Renal pelvis (tissue), 1 donor: ENCODE measurements at regions not wholly inside any gene's neighbourhood (a gene's known extent, or its start where the extent isn't known, plus 50 kb on each side); places are given as distances from the start of the nearest gene placed in this dataset.
"Not testable (repeated sequence)": the region's sequence is repeated elsewhere in the genome, so short reads cannot be mapped to it uniquely, and the experiment has no call there.

Source experiments
- DNase-seq: peaks from one replicate; pipeline ENCODE4 v3.0.0-alpha.2; 2013

DNA sequence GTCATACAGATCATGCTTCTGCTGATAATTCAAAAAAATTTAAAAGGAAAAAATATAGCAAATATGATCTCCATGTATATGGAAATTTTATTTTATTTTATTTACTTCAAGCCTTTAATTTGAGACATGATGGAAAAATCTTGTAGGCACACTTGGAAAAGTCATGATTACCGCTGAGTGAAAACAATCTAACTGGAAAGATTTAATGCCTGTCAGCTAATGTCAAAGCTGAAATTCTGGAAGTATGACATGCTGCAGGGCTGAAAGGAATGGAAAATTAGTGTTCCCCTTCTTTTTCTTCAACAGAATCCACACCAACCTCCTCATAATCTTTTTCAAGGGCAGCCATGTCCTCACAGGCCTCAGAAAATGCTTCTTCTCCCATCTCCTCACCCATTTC lies 58.2 kb downstream of the RPRM start:
- DNase-seq = no peak

DNA sequence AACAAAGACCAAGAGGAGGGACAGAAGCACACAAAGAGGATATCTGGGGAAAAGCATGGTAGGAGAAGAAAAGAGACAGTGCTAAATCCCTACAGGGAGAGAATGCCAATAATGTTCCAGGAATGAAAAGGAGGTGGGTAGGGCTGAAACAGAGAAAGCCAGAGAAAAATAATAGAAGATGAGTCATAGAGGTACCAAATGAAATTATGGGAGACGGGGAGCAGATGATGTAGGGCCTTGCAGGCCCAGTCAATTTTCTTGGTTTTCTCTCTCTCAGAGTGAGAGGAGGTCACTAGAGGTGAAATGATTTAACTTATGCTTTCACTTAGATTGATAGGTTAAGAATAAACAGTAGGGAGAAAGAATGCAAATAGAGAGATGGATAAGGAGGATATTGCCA lies 61.5 kb downstream of the RPRM start:
- DNase-seq = no peak

DNA sequence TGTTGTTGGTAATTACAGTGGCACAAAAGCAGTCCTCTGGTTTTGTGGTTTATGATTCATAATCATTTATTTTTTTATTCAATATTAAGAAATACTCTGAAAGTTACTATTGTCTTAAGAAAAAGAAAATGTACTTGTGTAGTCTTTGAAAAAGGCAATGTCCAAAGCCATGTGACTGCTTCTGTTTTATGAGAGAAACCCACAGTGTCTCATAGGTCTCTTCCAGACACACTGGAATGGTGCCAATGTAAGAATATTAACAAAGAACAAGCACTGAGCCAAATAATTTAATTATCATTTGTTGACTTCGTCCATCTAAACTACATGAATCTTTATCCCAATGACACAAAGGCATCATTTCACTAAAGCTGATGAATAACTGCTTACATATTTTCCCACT lies 62.5 kb downstream of the RPRM start:
- DNase-seq = no peak

DNA sequence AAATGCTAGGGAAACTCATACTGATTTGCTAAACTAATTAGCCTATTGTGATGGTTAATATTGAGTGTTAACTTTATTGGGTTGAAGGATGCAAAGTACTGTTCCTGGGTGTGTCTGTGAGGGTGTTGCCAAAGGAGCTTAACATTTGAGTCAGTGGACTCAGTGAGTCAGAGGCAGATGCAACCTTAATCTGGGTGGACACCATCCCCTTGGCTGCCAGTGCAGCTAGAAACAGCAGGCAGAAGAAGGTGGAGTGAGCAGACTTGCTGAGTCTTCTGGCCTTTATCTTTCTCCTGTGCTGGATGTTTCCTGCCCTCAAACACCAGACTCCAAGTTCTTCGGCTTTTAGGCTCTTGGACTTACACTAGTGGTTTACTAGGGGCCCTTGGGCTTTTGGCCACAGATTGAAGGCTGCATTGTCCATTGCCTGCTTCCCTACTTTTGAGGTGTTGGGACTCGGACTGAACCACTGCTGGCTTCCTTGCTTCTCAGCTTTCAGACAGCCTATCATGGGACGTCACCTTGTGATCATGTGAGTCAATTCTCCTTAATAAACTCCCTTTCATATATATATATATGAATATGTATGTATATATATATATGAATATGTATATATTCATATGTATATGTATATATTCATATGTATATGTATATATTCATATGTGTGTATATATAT lies 69.7 kb downstream of the RPRM start:
- no peak for DNase-seq

DNA sequence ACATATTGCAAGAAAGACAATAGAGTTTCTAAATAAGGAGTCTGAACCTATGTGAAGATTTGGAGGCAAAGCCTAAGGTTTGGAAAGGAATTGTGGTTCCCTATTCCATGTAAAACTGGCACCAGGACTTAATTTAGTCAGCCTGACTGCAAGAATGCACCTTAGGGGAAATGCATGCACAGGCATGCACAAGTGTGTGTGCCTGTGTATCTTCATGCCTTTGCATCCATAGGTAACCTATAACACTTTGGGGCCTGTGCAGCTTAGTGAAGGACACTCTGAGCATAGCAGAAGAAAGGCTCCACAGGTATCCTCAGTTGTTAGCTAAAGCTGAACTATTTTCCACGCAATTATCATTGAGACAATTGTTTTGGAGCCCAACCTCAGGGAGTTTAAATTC lies 73.4 kb downstream of the RPRM start:
- DNase-seq = no peak

DNA sequence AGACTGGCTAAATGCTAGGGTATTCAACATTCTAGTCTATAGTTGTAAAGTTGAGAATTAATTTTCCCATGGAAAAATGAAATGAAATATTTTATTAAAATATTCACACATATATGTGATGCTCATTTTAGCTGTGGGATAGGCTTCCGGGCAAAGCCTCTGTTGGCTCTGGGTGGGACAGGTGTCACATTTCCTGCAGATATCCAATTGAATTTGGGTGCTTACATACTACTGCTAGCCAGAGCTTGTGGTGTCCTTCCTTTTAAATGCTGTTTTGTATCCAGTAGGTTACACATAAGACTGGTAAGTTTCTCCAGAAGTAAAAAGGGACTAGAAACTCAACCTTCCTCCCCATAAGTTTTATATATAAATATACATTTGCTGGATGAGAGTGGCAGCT lies 73.8 kb downstream of the RPRM start:
- DNase-seq = no peak

DNA sequence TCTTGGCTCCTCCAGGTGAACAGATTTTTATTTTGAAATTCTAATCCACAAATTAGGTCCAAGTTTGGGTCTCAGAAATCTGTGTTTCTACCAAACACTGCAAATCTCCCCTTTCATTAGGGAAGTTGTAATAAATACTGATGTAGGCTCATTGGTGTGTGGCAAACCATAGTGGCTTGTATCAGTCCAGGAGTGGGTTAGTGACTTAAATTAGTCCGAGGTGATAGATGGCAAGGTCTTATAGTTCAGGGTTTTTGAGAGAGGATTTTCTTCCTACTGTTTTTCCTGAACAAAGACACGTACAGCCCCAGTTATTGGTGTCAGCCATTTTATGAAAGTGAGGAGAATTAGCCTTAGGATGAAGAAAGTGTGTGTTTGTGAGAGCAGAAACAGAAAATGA lies 74.6 kb downstream of the RPRM start:
- DNase-seq = no peak

DNA sequence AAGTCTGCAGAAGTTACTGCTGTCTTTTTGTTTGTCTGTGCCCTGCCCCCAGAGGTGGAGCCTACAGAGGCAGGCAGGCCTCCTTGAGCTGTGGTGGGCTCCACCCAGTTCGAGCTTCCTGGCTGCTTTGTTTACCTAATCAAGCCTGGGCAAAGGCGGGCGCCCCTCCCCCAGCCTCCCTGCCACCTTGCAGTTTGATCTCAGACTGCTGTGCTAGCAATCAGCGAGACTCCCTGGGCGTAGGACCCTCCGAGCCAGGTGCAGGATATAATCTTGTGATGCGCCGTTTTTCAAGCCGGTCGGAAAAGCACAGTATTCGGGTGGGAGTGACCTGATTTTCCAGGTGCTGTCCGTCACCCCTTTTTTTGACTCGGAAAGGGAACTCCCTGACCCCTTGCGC lies 75.2 kb downstream of the RPRM start:
- DNase-seq = not testable (repeated sequence)

DNA sequence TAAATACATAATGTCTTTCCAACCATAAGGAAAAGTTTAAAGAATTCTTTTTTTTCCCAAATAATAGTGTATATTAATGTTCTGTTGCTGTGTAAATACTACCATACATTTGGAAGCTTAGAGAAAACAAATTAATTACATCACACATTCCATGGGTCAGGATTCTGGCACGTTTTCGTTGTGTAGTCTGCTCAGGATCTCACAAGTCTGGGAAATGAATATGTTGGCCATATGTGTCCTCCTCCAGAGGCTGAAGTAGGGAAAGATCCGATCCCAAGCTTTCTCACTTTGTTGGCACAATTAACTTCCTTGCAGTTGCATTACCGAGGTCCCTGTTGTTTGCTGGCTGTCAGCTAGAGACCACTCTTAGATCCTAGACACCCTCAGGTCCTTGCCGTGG lies 83.9 kb downstream of the RPRM start:
- DNase-seq = no peak

DNA sequence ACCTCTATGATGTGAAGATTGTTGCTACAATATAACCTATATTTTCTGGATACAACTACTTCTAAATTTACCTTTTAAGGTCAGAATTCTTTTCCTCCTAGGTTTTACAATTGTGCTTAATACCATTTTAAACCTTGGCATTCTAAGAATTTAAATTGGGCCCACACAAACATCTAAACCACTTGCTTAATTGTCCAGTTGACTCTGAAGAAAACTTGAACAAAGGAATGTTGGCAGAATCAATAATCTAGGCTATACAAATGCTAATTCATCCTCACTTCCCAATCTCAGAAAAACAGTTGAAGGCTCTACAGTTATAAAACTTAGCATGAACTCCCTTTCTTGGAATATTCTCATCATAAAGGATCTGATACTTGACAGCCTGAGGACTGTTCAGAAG lies 84.3 kb downstream of the RPRM start:
- DNase-seq = no peak

DNA sequence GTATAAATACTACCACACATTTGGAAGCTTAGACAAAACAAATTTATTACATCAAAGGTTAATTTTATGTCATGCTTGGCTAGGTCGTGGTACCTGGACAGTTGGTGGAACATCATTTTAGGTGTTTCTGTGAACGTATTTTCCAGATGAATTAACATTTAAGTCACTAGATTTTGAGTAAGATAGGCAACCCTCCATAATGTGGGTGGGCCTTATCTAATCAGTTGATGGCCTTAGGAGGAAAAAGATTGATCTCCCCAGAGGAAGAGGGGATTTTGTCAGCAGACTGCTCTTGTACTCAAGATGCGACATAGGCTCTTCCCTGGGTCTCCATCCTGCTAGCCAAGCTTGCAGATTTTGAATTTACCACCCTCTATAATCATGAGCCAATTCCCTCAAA lies 85.0 kb downstream of the RPRM start:
- DNase-seq = no peak

DNA sequence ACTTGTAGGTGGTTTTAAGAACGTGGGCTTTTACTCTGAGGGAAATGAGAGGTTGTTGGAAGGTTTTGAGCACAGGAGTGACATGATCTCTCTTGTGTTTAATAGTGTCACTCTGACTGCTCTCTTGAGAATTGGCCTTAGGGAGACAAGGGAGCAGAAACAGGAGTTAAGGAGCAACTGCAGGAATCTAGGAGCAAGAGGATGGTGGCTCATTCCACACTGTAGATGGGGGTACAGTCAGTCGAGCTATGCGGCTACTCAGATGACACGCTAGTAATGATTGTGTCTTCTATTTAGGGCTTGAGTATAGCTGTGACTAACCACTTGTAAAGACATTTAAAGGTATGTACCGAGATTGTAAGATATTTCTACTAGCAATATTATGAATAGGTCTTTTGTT lies 87.4 kb downstream of the RPRM start:
- DNase-seq = no peak

DNA sequence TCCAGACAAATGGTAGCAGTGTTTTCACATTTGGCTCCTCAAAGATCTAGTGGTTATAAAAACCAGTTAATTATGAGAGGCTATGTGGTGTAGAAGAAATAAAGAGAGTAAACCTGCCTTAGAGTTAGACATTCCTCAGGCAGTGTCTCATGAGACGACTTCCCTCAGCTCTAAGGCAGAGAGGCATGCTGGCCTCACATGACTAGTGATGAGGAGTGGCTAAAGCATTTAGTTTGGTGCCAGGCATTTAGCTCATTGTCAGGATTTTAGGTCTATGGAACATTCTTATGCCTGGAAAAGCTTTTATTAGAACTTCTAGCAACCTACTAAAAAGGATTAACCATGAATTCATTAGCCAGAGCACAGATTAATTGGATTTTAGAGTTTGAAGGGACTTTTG lies 90.3 kb downstream of the RPRM start:
- DNase-seq = no peak

DNA sequence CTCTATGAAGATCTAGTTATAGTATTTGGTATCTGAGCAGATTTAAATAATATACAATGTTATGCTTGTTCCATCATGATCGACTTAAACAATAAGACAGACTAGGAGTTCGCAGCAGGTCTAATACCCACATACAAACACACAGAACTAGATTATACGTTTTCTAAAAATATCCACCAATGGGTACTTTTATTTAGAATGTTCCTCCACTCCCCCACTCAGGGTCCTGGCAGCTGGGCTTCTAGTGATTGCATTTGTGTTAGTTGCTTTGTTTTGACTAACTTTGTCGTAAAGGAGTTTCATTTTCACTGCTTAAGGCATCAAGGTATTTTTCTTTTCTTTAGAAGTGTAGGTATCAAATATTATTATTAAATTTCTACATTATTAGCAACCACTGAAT lies 91.4 kb downstream of the RPRM start:
- DNase-seq = no peak

DNA sequence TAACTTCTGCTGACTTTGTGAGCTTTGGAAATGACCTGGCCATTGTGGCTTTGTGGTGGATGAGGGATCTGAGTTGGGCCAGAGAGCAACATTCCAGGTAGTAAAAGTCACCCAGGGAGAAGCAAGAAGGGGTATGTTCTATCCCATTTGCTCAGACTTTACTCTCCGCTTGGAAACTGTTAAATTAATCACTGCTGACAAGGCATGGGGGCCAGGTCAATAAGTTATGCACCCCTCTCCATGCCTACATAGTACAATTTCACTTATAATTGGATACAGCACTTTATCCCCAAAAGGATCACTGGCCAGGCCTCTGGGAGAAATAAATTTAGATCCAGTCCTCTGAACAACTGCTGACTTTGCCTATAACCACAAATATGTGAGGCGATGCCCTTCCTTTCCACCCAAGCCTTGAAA lies 92.1 kb downstream of the RPRM start:
- DNase-seq = peak; percentile 21

DNA sequence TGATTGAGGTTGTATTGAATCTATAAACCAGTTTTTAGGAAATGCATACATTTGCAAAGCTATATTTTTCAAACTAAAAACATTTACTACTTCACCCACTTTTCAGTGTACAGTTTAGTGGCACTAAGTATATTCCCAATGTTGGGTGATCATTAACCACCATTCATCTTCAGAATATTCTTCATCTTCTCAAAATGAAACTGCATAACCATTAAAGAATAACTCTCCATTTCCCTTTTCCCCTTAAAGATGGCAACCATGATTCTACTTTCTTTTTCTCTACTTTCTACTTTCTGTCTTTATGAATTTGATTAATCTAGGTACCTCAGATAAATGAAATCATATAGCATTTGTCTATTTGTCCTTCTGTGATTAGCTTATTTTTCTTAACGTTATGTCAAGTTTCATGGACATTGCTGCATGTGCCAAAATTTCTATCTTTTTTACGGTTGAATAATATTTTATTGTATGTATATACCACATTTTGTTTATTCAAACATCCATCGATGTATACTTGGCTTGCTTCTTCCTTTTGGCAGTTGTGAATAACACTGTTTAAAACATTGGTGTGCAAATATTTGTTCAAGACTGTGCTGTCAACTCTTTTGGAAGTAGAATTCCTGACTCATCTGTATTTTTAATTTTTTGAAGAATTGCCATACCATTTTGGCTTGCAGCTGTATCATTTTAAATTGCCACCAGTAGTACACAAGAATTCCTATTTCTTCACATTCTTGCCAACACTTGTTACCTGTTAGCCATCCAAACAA lies 104.9 kb downstream of the RPRM start:
- no peak for DNase-seq

DNA sequence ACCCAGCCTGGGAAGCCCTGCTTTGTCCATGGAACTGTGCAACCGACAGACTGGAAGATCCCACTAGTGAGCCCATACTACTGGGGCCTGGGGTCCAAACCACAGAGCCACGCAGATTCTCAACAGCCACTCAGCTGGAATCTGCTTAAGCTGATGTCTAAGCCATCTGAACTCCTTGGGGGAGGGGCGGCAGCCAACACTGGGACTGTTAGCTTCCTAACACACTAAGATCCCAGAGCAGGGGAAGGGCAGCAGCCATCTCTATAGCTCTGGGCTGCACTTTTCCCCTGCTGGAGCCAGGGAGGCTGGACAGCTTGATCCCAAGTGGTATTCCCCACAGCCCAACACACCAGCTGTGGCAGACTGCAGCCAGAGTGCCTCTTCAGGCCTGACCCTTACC lies 118.3 kb downstream of the RPRM start:
- no peak for DNase-seq

DNA sequence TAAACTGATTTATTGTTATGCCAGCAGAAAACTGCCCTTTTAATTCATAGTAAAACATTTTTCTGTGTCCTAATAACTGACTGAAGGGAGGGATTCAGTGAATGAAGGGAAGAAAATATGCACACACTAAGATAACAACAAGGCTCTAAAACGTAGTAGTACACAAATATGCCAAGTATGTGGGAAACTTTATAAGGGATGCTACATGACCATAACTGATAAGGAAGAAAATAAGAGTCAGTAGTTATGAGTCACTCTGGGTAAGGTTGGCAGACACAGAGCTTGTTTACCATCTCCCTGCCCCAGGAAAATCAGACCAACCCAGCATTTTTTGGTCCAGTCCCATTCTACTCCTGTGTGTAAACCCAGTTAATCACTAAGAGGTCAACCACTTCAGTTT lies 124.2 kb downstream of the RPRM start:
- no peak for DNase-seq

DNA sequence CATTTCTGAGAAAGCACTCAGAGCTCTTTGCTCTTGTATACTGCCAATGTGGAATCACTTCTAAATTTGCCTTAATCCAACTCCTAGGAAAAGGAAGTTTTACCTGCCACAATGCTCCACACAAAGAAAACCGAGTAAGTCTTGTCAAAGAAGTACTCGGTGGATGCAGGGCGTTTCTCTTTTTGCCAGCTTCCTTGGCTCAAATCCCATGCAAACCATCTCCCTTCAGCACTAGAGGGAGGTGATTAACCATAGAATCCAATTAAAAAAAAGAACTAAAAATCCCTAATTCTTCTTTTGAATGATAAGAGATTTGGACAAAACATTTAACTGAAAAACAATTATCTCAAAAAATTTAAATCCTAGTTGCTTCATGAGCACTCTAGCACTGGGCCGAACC lies 129.0 kb downstream of the RPRM start:
- DNase-seq = no peak

DNA sequence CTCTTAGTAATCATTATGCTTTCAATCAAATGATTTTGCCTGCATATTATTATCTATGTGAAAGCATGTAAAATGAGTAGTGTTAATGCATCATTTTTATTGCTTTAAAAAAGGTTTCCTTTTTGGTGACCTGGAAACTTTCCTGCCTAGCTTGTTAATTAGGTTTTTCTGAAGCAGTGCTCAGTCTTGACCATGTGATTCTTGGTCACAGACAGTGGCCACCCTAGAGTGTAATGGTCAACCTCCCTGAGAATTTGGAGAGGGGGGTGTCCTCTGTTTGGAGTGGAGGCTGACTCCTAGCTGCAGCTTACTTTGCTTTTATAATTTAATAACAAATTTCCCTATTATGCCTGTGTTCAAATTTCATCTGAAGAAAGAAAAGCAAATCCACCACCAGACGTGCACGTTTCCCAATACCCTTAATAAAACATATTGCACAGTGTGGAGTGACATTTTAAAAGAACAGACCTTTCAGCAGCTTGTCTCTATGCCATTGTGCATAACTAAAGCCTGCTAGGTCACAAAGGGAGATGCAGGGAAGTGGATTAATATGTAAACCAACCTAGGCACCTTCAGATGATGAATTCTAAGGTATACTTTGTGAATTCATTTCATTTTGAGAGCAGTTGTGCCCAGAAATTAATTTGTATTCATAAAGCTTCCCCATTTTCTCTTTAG lies 130.6 kb downstream of the RPRM start:
- no peak for DNase-seq

DNA sequence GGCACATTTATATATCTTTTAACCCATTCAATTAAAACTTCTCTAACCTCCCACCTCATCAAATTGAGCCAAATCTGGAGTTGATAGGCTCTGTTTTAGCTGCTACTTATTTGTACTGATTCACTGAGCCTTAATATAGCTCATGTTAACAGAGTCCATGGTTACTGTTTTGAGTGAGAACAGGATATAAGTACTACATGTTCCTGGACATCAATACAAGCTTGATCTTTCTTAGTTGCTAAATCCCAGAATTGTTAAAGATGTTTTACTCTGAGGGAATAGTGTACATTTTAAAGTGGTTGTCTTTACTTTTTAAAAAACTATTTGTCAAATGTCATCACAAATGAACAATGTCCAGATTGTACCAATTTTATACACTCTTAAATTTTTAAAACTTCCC lies 157.7 kb downstream of the RPRM start:
- no peak for DNase-seq

DNA sequence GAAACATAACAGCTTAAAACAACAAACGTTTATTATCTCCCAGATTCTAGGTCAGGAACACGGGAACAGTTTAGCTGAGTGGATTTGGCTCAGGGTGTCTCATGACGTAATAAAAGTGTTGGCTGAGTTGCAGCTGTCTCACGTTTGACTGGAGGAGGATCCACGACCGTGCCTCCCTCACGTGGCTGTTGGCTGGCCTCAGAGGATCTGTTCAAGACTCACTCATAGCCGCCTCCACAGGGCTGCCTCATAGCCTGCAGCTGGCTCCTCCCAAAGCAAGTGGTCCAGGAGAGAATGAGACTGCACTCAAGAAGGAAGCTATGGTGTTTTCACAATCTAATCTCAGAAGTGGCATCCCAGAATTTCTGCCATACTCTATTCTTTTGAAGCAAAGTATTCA lies 167.1 kb downstream of the RPRM start:
- no peak for DNase-seq

DNA sequence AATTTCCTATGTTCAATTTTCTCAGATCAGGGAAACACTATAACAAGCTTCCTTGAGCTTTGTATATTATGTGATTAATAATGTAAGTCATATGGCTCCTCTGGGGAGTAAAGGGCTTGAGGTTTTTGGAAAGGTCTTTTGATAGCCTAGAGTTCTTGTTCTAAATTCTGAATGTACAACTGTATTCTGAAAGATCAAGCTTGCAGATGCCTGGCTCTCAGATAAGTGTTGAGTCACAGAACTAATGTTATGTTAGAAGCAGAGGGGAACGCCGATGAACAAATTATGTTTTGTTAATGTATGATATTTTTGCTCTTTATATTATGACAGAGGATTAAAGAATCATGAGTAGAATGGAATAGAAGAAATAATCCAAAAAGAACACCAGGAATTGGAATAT lies 170.1 kb downstream of the RPRM start:
- no peak for DNase-seq
